Left lung (tissue), 4 donors: ENCODE measurements at regions not wholly inside any gene's neighbourhood (a gene's known extent, or its start where the extent isn't known, plus 50 kb on each side); places are given as distances from the start of the nearest gene placed in this dataset.

Experiments used
- ATAC-seq: fragments of 200-7000 bp; cut with Tn5 transposase; one replicate; pipeline ENCODE4 v1.9.1; 2020; ENCODE audit warnings: moderate library complexity
- DNase-seq, 4 donors: peaks; one replicate each; pipeline ENCODE4 v3.0.0-alpha.2; 2013 to 2020
- H3K27ac ChIP-seq, 2 donors: fragments of 200-600 bp; sonication (generic) in 1 of 2; one replicate each; pipeline versions ENCODE4 v1.5.0 to v1.8.0; 2020 to 2021
- H3K27me3 ChIP-seq, 2 donors: fragments of 200-600 bp; sonication (generic) in 1 of 2; one replicate each; pipeline versions ENCODE4 v1.5.0 to v1.8.0; 2020 to 2021
- H3K36me3 ChIP-seq, 2 donors: fragments of 200-600 bp; sonication (generic) in 1 of 2; one replicate each; pipeline versions ENCODE4 v1.5.0 to v1.8.0; 2020 to 2021
- H3K4me1 ChIP-seq, 2 donors: fragments of 200-600 bp; one replicate each; pipeline ENCODE4 v1.8.0; 2021
- H3K4me3 ChIP-seq, 2 donors: fragments of 200-600 bp; sonication (generic) in 1 of 2; one replicate each; pipeline versions ENCODE4 v1.5.0 to v1.8.0; 2020 to 2021; ENCODE audit warnings: mild to moderate bottlenecking in 1 of 2
- H3K9me3 ChIP-seq, 2 donors: fragments of 200-600 bp; sonication (generic) in 1 of 2; one replicate each; pipeline versions ENCODE4 v1.5.0 to v1.8.0; 2020 to 2021
- CTCF ChIP-seq, 2 donors: fragments of 200-600 bp; sonication (generic) in 1 of 2; IDR thresholded peaks; one replicate each; pipeline versions ENCODE4 v1.5.0 to v1.8.0; 2021; ENCODE audit warnings: antibody characterized with exemption in 2 of 2
- intact Hi-C, 2 donors: fragments of 100-400 bp; cut with DNase I; formaldehyde crosslinking; loops; one replicate each; pipeline versions ENCODE4 v1.11.2 to v1.14.2; 2022
- donor health status: DM: no; HTN: yes; CAD: no.
- donor health status: DM: no; HTN: no; CAD: no.

GRCh38 chr2:486371-486770 is 190.8 kb downstream of the TMEM18 start:
- intact Hi-C loops, result no loop called here
- H3K36me3 ChIP-seq, result no peaks in the 10 kb centered on the region
- ATAC-seq (no peak), DNase-seq (no peak)
- H3K27me3 ChIP-seq, result no peaks in the 10 kb centered on the region
- H3K9me3 ChIP-seq, result no peaks in the 10 kb centered on the region
- H3K4me3 ChIP-seq, result no peak overlapping the region
- H3K4me1 ChIP-seq, result no peaks in the 10 kb centered on the region
- H3K27ac ChIP-seq, result no peak overlapping the region
- no peak for TF ChIP-seq CTCF (IDR thresholded peaks at IDR 0.05)

- Histone ChIP-seq H3K36me3 (no peaks in the 10 kb centered on the region), H3K27ac (no peak overlapping the region), H3K9me3 (no peaks in the 10 kb centered on the region), H3K4me1 (no peaks in the 10 kb centered on the region), H3K4me3 (no peak overlapping the region), H3K27me3 (no peaks in the 10 kb centered on the region)
- TF ChIP-seq CTCF (IDR thresholded peaks at IDR 0.05), result no peak
- intact Hi-C loops, result no loop called here
- ATAC-seq (no peak), DNase-seq (no peak)
Measured at GRCh38 chr2:481388-481787, 193.5 kb upstream of the ALKAL2 start.

GRCh38 chr2:479490-480176 is 191.7 kb upstream of the ALKAL2 start:
- Histone ChIP-seq H3K27ac (no peak overlapping the region), H3K9me3 (no peaks in the 10 kb centered on the region), H3K4me3 (no peak overlapping the region), H3K36me3 (no peaks in the 10 kb centered on the region), H3K4me1 (no peaks in the 10 kb centered on the region), H3K27me3 (no peaks in the 10 kb centered on the region)
- intact Hi-C loops, result no loop called here
- ATAC-seq (peak; percentile 87), DNase-seq (peak in 1 of 4 donors; percentile 24)
- no peak for TF ChIP-seq CTCF (IDR thresholded peaks at IDR 0.05)

- intact Hi-C loops, result no loop called here
- ATAC-seq (no peak), DNase-seq (no peak)
- no peaks in the 10 kb centered on the region for H3K36me3 ChIP-seq
- no peaks in the 10 kb centered on the region for H3K9me3 ChIP-seq
- no peaks in the 10 kb centered on the region for H3K27me3 ChIP-seq
- TF ChIP-seq CTCF (IDR thresholded peaks at IDR 0.05), result no peak
- no peaks in the 10 kb centered on the region for H3K4me1 ChIP-seq
- no peak overlapping the region for H3K4me3 ChIP-seq
- no peak overlapping the region for H3K27ac ChIP-seq
Measured at GRCh38 chr2:479031-479430, 191.1 kb upstream of the ALKAL2 start.

- TF ChIP-seq CTCF (IDR thresholded peaks at IDR 0.05), result no peak
- Histone ChIP-seq H3K27ac (no peak overlapping the region), H3K4me1 (no peaks in the 10 kb centered on the region), H3K4me3 (no peak overlapping the region), H3K9me3 (peaks cover 0 to 17% of the 10 kb centered on the region in 2 donors), H3K27me3 (peaks cover 15 to 41% of the 10 kb centered on the region in 2 donors), H3K36me3 (no peaks in the 10 kb centered on the region)
- ATAC-seq (no peak), DNase-seq (no peak)
- intact Hi-C loops, result no loop called here
Measured at GRCh38 chr2:471560-471959, 183.7 kb upstream of the ALKAL2 start.
